Astrocyte of the spinal cord (primary cell): ENCODE measurements at regions not wholly inside any gene's neighbourhood (a gene's known extent, or its start where the extent isn't known, plus 50 kb on each side); places are given as distances from the start of the nearest gene placed in this dataset.

Experiments
- DNase-seq: peaks from one replicate; pipeline ENCODE4 v3.0.0; 2011; ENCODE audit warnings: low read depth, low spot score
- H3K4me3 ChIP-seq: 2 replicates; pipeline ENCODE4 v1.5.1; 2011; ENCODE audit warnings: low read depth, mild to moderate bottlenecking, low read length, moderate library complexity
- in situ Hi-C: cut with HindIII; loops from 2 replicates; pipeline ENCODE4 v1.10.0; 2017; ENCODE audit warnings: low sequenced_read_pairs
- TF ChIP-seq, protein P1 (sequence below): IDR thresholded peaks from 2 replicates; pipeline ENCODE4 v1.5.1; 2012; ENCODE audit warnings: low read depth, mild to moderate bottlenecking, low read length, inconsistent platforms

DNA sequence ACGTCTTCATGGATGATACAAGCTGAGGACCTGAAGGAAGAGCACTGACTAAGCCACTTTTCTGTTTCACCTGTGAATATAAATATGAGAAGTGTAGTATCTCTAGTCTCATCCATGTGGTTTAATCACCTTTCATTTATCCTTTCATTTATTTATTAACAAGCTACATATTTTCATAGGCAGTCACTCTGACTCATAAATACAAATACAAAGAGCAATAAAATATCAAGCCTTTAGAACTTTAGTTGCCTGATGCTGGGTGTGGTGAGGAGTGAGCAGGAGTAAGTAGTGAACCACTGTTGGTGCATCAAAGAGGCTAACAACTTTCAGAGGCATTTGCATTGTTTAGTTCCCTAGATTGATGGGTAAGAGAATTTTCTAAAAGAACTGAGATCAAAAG lies 269.0 kb upstream of the C1orf87 start:
- no peak overlapping the region for H3K4me3 ChIP-seq
- TF ChIP-seq, protein P1, sequence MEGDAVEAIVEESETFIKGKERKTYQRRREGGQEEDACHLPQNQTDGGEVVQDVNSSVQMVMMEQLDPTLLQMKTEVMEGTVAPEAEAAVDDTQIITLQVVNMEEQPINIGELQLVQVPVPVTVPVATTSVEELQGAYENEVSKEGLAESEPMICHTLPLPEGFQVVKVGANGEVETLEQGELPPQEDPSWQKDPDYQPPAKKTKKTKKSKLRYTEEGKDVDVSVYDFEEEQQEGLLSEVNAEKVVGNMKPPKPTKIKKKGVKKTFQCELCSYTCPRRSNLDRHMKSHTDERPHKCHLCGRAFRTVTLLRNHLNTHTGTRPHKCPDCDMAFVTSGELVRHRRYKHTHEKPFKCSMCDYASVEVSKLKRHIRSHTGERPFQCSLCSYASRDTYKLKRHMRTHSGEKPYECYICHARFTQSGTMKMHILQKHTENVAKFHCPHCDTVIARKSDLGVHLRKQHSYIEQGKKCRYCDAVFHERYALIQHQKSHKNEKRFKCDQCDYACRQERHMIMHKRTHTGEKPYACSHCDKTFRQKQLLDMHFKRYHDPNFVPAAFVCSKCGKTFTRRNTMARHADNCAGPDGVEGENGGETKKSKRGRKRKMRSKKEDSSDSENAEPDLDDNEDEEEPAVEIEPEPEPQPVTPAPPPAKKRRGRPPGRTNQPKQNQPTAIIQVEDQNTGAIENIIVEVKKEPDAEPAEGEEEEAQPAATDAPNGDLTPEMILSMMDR = no peak
- in situ Hi-C loops = no loop called here
- no peak for DNase-seq

DNA sequence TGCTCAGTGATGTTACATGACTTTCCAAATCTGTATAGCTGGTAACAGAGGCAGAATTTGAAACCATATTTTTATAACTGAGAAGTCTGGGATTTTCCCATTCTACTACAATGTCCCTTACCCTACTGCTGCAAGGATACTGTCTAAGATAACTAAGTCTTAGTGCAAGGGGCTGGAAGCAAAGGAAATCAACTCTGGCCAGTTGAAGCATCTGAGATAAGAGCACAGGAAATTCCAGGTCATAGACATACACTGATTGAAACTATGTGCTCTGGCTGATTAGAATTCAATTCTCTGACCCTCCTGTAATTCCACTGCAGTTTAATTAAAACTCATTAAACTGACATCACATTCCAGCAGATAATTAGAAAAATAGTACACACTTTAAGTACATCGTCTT lies 267.7 kb upstream of the C1orf87 start:
- in situ Hi-C loops = no loop called here
- TF ChIP-seq, protein P1 = no peak
- no peak for DNase-seq
- H3K4me3 ChIP-seq = no peak overlapping the region

DNA sequence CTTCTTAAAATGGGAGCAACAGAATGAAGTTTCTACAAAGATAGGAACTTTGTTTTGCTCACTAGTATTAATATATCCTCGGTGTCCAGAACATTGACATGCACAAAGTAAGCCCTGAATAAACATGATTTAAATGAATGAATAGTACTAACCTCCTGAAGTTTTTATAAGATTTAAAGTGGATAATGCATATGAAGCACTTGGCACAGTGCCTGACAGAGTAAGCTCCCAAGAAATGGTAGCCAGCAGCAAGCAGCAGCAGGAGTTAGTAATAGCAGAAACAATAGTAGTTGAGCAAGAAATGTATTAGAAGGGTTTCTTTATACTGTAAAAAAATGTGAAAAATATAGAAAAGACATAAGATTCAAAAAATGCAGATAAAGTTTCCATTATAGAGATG lies 258.1 kb upstream of the C1orf87 start:
- TF ChIP-seq, protein P1 = no peak
- DNase-seq = no peak
- in situ Hi-C loops = no loop called here
- H3K4me3 ChIP-seq = no peak overlapping the region

DNA sequence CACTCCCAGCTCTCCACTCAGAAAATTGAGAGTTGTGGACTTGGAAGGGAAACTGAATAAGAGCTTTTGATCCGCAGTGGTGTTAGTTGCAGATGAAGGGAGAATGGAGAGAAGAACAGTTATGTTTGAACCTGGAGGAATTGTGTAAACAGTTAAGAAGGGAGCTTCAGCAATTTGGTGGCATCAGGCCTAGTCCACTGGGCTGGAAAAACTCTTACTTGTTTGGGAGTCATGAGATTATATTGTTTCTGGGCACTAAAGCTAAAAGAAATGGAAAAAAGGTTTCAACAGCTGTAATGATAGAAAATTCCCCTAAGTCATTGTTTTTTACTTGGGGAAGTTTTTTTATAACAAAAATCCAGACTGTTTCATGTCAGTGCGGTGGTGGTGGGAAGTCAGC lies 256.1 kb upstream of the C1orf87 start:
- no peak for DNase-seq
- in situ Hi-C loops = no loop called here
- TF ChIP-seq, protein P1 = no peak
- H3K4me3 ChIP-seq = no peak overlapping the region

DNA sequence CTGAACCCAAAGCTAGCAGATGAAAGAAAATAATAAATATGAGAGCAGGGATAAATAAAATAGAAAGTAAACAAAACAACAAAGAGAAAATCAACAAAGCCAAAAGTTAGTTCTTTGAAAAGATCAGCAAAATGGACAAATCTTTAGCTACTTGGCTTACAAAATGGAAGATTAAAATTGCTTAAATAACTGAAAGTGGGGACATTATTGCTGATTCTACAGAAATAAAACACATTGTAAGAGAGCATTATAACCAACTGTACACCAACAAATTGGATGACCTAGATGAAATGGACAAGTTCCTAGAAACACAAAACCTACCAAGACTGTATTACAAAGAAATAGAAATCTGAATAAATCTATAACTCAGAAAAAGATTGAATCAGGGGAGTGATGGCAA lies 238.3 kb upstream of the C1orf87 start:
- in situ Hi-C loops = no loop called here
- no peak for DNase-seq
- TF ChIP-seq, protein P1 = no peak
- H3K4me3 ChIP-seq = no peak overlapping the region

DNA sequence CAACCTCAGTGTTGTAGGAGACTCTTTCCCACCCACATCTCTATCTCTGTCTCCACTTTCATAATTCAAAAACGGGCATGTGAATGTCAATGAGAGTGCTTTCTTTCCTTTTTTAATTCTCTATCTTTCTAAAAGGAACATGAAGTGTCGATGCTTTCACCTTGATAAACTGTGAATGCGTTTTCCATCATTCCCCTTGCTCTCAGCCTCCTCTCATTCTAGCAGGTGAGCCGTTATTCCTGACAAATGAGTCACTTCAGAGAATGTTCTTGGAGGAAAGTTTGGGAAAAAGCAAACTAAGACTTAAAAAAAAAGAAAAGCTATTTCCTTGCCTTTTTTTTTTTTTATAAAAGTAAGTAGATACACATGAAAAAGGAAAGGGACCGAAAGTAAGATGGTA lies 226.0 kb upstream of the C1orf87 start:
- no peak overlapping the region for H3K4me3 ChIP-seq
- DNase-seq = no peak
- TF ChIP-seq, protein P1 = no peak
- in situ Hi-C loops = no loop called here

DNA sequence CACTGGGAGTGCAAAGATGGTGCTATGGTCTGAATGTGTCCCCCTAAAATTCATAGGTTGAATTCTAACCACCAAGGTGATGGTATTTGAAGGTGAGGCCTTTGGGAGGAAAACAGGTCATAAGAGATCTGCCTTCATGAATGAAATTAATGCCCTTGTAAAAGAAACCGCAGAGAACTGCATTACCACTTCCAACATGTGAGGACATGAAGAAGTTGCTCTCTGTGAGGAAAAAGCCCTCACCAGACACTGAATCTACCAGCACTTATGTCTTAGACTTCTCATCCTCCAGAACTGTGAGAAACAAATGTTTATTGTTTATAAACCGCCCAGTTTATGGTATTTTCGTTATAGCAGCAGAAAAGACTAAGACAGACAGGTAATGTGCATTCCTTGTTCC lies 224.7 kb upstream of the C1orf87 start:
- TF ChIP-seq, protein P1 = no peak
- DNase-seq = no peak
- in situ Hi-C loops = no loop called here
- H3K4me3 ChIP-seq = no peak overlapping the region
